Astrocyte of the spinal cord (primary cell): ENCODE measurements at regions not wholly inside any gene's neighbourhood (a gene's known extent, or its start where the extent isn't known, plus 50 kb on each side); places are given as distances from the start of the nearest gene placed in this dataset.

Experiments
- DNase-seq: peaks from one replicate; pipeline ENCODE4 v3.0.0; 2011; ENCODE audit warnings: low read depth, low spot score
- H3K4me3 ChIP-seq: 2 replicates; pipeline ENCODE4 v1.5.1; 2011; ENCODE audit warnings: low read depth, mild to moderate bottlenecking, low read length, moderate library complexity
- CTCF ChIP-seq: IDR thresholded peaks from 2 replicates; pipeline ENCODE4 v1.5.1; 2012; ENCODE audit warnings: low read depth, mild to moderate bottlenecking, low read length, inconsistent platforms
- in situ Hi-C: cut with HindIII; loops from 2 replicates; pipeline ENCODE4 v1.10.0; 2017; ENCODE audit warnings: low sequenced_read_pairs

GRCh38 chr4:59956366-59956765 lies 1243.8 kb upstream of the ADGRL3 start:
- in situ Hi-C loops: no loop called here
- no peak for TF ChIP-seq CTCF
- no peak for DNase-seq
- H3K4me3 ChIP-seq: no peak overlapping the region

GRCh38 chr4:59960143-59960542 lies 1240.0 kb upstream of the ADGRL3 start:
- no peak overlapping the region for H3K4me3 ChIP-seq
- in situ Hi-C loops: no loop called here
- DNase-seq: no peak
- TF ChIP-seq CTCF: no peak

GRCh38 chr4:59966758-59967157 lies 1233.4 kb upstream of the ADGRL3 start:
- no peak overlapping the region for H3K4me3 ChIP-seq
- TF ChIP-seq CTCF: no peak
- no peak for DNase-seq
- in situ Hi-C loops: no loop called here

- no peak for TF ChIP-seq CTCF
- in situ Hi-C loops: no loop called here
- no peak overlapping the region for H3K4me3 ChIP-seq
- DNase-seq: no peak
These were observed 1231.3 kb upstream of the ADGRL3 start for GRCh38 chr4:59968796-59969195.

GRCh38 chr4:59969909-59970308 lies 1230.2 kb upstream of the ADGRL3 start:
- in situ Hi-C loops: no loop called here
- H3K4me3 ChIP-seq: no peak overlapping the region
- TF ChIP-seq CTCF: no peak
- DNase-seq: no peak

- in situ Hi-C loops: no loop called here
- DNase-seq: no peak
- H3K4me3 ChIP-seq: no peak overlapping the region
- TF ChIP-seq CTCF: no peak
These were observed 1228.2 kb upstream of the ADGRL3 start for GRCh38 chr4:59971952-59972351.

GRCh38 chr4:59973492-59973891 lies 1226.6 kb upstream of the ADGRL3 start:
- no peak for DNase-seq
- no peak for TF ChIP-seq CTCF
- in situ Hi-C loops: no loop called here
- no peak overlapping the region for H3K4me3 ChIP-seq
